ENCODE measurements at regions not wholly inside any gene's neighbourhood (a gene's known extent, or its start where the extent isn't known, plus 50 kb on each side); places are given as distances from the start of the nearest gene placed in this dataset.
"Not testable (repeated sequence)": the region's sequence is repeated elsewhere in the genome, so short reads cannot be mapped to it uniquely, and the experiment has no call there.

GRCh38 chr5:9737265-9737664, 107.1 kb upstream of the TAS2R1 start:
- 81 to 82% methylated on average over 4 of the region's 4 CpGs for WGBS, 2 donors

DNA sequence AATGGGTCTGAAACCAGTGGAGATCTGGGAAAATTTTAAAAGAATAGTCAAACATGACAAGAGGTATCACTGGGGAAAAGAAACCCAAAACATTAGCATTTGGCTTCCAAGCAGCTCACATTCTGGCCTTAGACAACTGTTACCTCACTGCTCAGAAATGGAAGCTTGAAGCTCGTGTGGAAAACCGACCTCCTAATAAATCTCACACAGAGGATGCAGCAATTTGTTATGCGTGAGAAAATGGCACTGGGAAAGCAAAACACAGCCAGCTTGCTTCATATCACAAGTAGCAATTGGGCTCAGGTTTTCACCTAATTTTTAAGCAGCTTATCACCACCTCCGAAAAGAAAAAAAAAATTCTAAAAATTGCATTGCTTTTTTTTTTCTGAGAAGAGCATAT, 103.3 kb upstream of the TAS2R1 start:
- 70 to 74% methylated on average over 4 of the region's 4 CpGs for WGBS, 2 donors
- Histone ChIP-seq H3K9me3 (ENCODE audit: control insufficient read depth in 2 of 2, insufficient read depth in 1 of 2, low read depth in 1 of 2, low read length in 1 of 2) (no peaks in the 10 kb centered on the region), H3K27ac (ENCODE audit: low read depth in 2 of 2, low read length in 1 of 2) (no peak overlapping the region), H3K36me3 (ENCODE audit: control insufficient read depth in 2 of 2, insufficient read depth in 2 of 2, low read length in 1 of 2) (no peaks in the 10 kb centered on the region), H3K27me3 (ENCODE audit: control insufficient read depth in 1 of 2, insufficient read depth in 2 of 2, low read length in 2 of 2) (no peaks in the 10 kb centered on the region), H3K4me3 (ENCODE audit: low read depth in 1 of 2, low read length in 2 of 2) (no peak overlapping the region), H3K4me1 (ENCODE audit: control insufficient read depth in 2 of 2, insufficient read depth in 2 of 2, low read length in 1 of 2) (no peaks in the 10 kb centered on the region)

More at GRCh38 chr5:9737265-9737664, 107.1 kb upstream of the TAS2R1 start:
- Histone ChIP-seq H3K27me3 (ENCODE audit: control insufficient read depth in 1 of 2, insufficient read depth in 2 of 2, low read length in 2 of 2) (no peaks in the 10 kb centered on the region), H3K4me1 (ENCODE audit: control insufficient read depth in 2 of 2, insufficient read depth in 2 of 2, low read length in 1 of 2) (no peaks in the 10 kb centered on the region), H3K27ac (ENCODE audit: low read depth in 2 of 2, low read length in 1 of 2) (no peak overlapping the region), H3K36me3 (ENCODE audit: control insufficient read depth in 2 of 2, insufficient read depth in 2 of 2, low read length in 1 of 2) (no peaks in the 10 kb centered on the region), H3K4me3 (ENCODE audit: low read depth in 1 of 2, low read length in 2 of 2) (no peak overlapping the region), H3K9me3 (ENCODE audit: control insufficient read depth in 2 of 2, insufficient read depth in 1 of 2, low read depth in 1 of 2, low read length in 1 of 2) (no peaks in the 10 kb centered on the region)

- Histone ChIP-seq H3K27ac (ENCODE audit: low read depth in 2 of 2, low read length in 1 of 2) (no peak overlapping the region), H3K9me3 (ENCODE audit: control insufficient read depth in 2 of 2, insufficient read depth in 1 of 2, low read depth in 1 of 2, low read length in 1 of 2) (no peaks in the 10 kb centered on the region), H3K4me1 (ENCODE audit: control insufficient read depth in 2 of 2, insufficient read depth in 2 of 2, low read length in 1 of 2) (no peaks in the 10 kb centered on the region), H3K27me3 (ENCODE audit: control insufficient read depth in 1 of 2, insufficient read depth in 2 of 2, low read length in 2 of 2) (no peaks in the 10 kb centered on the region), H3K36me3 (ENCODE audit: control insufficient read depth in 2 of 2, insufficient read depth in 2 of 2, low read length in 1 of 2) (no peaks in the 10 kb centered on the region), H3K4me3 (ENCODE audit: low read depth in 1 of 2, low read length in 2 of 2) (no peak overlapping the region)
- WGBS, 2 donors, result 67 to 74% methylated on average over 11 of the region's 11 CpGs
Observed at GRCh38 chr5:9731159-9731558, 101.0 kb upstream of the TAS2R1 start.

DNA sequence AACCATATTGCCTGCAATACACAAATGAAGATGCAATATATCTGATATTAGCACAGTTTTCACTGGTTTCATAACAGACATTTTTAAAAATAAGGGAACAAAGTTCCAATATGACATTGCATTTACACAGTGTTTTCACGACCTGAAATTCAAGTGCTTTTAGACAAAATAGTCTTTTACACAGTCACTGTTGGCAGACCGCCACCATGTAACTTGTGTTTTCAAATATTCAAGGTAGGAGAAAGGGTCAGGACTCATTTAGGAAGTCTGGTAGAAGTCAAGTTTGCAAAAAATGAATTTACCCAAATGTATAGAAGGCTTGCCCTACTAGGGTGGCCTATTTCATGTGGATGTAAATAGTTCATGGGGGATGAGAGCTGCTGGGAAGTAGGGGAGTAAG, 98.1 kb upstream of the TAS2R1 start:
- Histone ChIP-seq H3K4me3 (ENCODE audit: low read depth in 1 of 2, low read length in 2 of 2) (no peak overlapping the region), H3K36me3 (ENCODE audit: control insufficient read depth in 2 of 2, insufficient read depth in 2 of 2, low read length in 1 of 2) (no peaks in the 10 kb centered on the region), H3K9me3 (ENCODE audit: control insufficient read depth in 2 of 2, insufficient read depth in 1 of 2, low read depth in 1 of 2, low read length in 1 of 2) (no peaks in the 10 kb centered on the region), H3K27me3 (ENCODE audit: control insufficient read depth in 1 of 2, insufficient read depth in 2 of 2, low read length in 2 of 2) (no peaks in the 10 kb centered on the region), H3K27ac (ENCODE audit: low read depth in 2 of 2, low read length in 1 of 2) (no peak overlapping the region), H3K4me1 (ENCODE audit: control insufficient read depth in 2 of 2, insufficient read depth in 2 of 2, low read length in 1 of 2) (no peaks in the 10 kb centered on the region)
- WGBS, 2 donors, result 62 to 69% methylated on average over 2 of the region's 2 CpGs

DNA sequence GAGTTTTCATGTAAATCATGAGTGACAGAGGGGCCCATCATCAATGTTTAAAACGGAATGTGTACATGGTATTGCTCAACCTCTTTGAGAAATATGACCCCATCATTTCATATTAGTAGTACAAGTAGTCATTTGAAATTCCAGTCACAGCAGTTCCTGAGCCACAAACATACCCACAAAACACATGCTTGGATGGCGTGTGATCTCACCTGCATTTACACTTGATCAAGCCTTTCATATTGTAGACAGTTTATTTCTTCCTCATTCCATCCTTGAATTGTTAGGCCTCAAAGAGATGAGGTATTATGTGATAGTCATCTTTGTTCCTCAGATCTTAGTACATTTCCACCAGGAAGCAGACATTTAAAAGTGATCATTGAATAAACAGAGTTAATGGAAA, 96.8 kb upstream of the TAS2R1 start:
- WGBS, 2 donors, result 83 to 86% methylated on average over 2 of the region's 2 CpGs
- no peaks in the 10 kb centered on the region for H3K9me3 ChIP-seq (ENCODE audit: control insufficient read depth in 2 of 2, insufficient read depth in 1 of 2, low read depth in 1 of 2, low read length in 1 of 2)
- H3K36me3 ChIP-seq (ENCODE audit: control insufficient read depth in 2 of 2, insufficient read depth in 2 of 2, low read length in 1 of 2), result no peaks in the 10 kb centered on the region
- H3K27me3 ChIP-seq (ENCODE audit: control insufficient read depth in 1 of 2, insufficient read depth in 2 of 2, low read length in 2 of 2), result no peaks in the 10 kb centered on the region
- H3K27ac ChIP-seq (ENCODE audit: low read depth in 2 of 2, low read length in 1 of 2), result no peak overlapping the region
- H3K4me1 ChIP-seq (ENCODE audit: control insufficient read depth in 2 of 2, insufficient read depth in 2 of 2, low read length in 1 of 2), result no peaks in the 10 kb centered on the region
- H3K4me3 ChIP-seq (ENCODE audit: low read depth in 1 of 2, low read length in 2 of 2), result no peak overlapping the region

- 96% methylated on average over 24 to 28 of the region's 28 CpGs for WGBS, 2 donors
- not testable (repeated sequence) for H3K4me1 ChIP-seq (ENCODE audit: control insufficient read depth in 2 of 2, insufficient read depth in 2 of 2, low read length in 1 of 2)
Observed at GRCh38 chr5:9725265-9725664, 95.1 kb upstream of the TAS2R1 start.

DNA sequence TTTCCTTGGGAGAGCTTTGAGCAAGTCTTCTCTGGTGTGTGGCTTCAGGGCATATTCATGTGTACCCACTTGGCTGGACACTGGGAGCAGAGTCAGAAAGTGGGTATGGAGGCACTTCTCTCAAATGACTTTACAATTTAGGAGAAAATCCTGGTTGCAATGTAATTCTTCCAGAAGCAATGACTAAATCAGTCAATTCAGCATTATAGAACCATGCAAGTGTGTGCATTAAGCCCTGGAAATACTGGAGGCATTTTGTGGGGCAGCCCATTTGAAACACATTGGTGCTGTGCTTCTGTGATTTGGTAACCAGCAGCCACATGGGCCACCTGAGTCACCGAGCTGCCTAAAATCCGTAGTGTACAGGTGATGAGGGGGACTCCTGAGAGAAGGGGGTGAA, 94.6 kb upstream of the TAS2R1 start:
- 88% methylated on average over 2 of the region's 2 CpGs for WGBS, 2 donors
- no peak overlapping the region for H3K4me3 ChIP-seq (ENCODE audit: low read depth in 1 of 2, low read length in 2 of 2)

More at GRCh38 chr5:9725265-9725664, 95.1 kb upstream of the TAS2R1 start:
- not testable (repeated sequence) for H3K27ac ChIP-seq (ENCODE audit: low read depth in 2 of 2, low read length in 1 of 2); H3K9me3 ChIP-seq (ENCODE audit: control insufficient read depth in 2 of 2, insufficient read depth in 1 of 2, low read depth in 1 of 2, low read length in 1 of 2); H3K36me3 ChIP-seq (ENCODE audit: control insufficient read depth in 2 of 2, insufficient read depth in 2 of 2, low read length in 1 of 2); H3K4me3 ChIP-seq (ENCODE audit: low read depth in 1 of 2, low read length in 2 of 2); H3K27me3 ChIP-seq (ENCODE audit: control insufficient read depth in 1 of 2, insufficient read depth in 2 of 2, low read length in 2 of 2)

DNA sequence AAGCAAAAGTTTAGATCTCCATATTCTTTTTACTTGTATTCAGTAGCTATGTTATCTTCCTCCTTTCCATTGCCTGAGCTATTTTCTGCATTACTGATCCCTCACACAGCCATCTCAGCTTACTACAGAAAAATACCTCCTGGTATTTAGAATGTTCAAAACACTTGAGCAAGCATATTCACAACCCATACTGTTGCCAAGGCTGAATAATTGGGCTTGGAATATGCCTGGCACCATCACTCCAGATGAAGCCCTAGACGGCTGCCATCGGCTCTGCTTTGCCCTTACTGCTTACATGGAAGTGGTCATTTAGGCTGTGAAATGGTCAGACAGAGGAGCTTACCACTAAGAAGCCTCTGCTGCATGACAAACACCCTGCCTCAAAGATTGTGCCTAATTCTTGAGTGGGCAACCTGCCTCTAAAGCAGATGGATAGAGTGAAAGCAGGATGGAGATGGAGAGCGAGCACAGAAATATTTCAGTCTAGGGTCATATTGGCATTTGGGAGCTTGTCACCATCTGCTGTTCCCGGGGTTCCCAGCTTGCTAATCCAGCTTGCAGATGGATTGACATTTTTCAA, 92.5 kb upstream of the TAS2R1 start:
- Histone ChIP-seq H3K27ac (ENCODE audit: low read depth in 2 of 2, low read length in 1 of 2) (no peak overlapping the region), H3K4me3 (ENCODE audit: low read depth in 1 of 2, low read length in 2 of 2) (no peak overlapping the region), H3K9me3 (ENCODE audit: control insufficient read depth in 2 of 2, insufficient read depth in 1 of 2, low read depth in 1 of 2, low read length in 1 of 2) (no peaks in the 10 kb centered on the region), H3K36me3 (ENCODE audit: control insufficient read depth in 2 of 2, insufficient read depth in 2 of 2, low read length in 1 of 2) (no peaks in the 10 kb centered on the region), H3K27me3 (ENCODE audit: control insufficient read depth in 1 of 2, insufficient read depth in 2 of 2, low read length in 2 of 2) (no peaks in the 10 kb centered on the region), H3K4me1 (ENCODE audit: control insufficient read depth in 2 of 2, insufficient read depth in 2 of 2, low read length in 1 of 2) (no peaks in the 10 kb centered on the region)
- WGBS, 2 donors, result 92 to 93% methylated on average over 4 of the region's 4 CpGs

More for the DNA sequence above, 94.6 kb upstream of the TAS2R1 start:
- Histone ChIP-seq H3K27ac (ENCODE audit: low read depth in 2 of 2, low read length in 1 of 2) (no peak overlapping the region), H3K36me3 (ENCODE audit: control insufficient read depth in 2 of 2, insufficient read depth in 2 of 2, low read length in 1 of 2) (no peaks in the 10 kb centered on the region), H3K4me1 (ENCODE audit: control insufficient read depth in 2 of 2, insufficient read depth in 2 of 2, low read length in 1 of 2) (no peaks in the 10 kb centered on the region), H3K27me3 (ENCODE audit: control insufficient read depth in 1 of 2, insufficient read depth in 2 of 2, low read length in 2 of 2) (no peaks in the 10 kb centered on the region), H3K9me3 (ENCODE audit: control insufficient read depth in 2 of 2, insufficient read depth in 1 of 2, low read depth in 1 of 2, low read length in 1 of 2) (no peaks in the 10 kb centered on the region)

DNA sequence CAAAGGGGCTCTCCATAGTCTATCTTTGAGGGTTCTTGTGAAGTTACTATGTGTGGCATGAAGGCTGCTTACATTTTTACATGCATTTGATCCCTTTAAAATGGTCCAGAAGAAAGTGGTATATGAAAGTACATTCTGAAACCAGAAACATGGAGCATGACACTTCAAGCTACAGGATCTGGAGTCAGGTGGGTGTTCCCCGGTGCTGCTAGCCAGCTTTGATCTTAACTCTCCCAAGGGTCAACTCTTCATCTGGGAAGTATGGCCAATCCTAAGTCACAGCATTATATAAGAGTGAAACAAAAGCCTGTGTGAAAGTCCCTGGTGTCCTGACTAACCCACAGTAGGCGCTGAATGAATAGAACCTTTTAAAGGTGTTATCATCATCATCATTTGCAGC, 91.0 kb upstream of the TAS2R1 start:
- H3K4me1 ChIP-seq (ENCODE audit: control insufficient read depth in 2 of 2, insufficient read depth in 2 of 2, low read length in 1 of 2), result no peaks in the 10 kb centered on the region
- H3K4me3 ChIP-seq (ENCODE audit: low read depth in 1 of 2, low read length in 2 of 2), result no peak overlapping the region
- 61 to 81% methylated on average over 2 of the region's 2 CpGs for WGBS, 2 donors
- no peaks in the 10 kb centered on the region for H3K9me3 ChIP-seq (ENCODE audit: control insufficient read depth in 2 of 2, insufficient read depth in 1 of 2, low read depth in 1 of 2, low read length in 1 of 2)
- H3K36me3 ChIP-seq (ENCODE audit: control insufficient read depth in 2 of 2, insufficient read depth in 2 of 2, low read length in 1 of 2), result no peaks in the 10 kb centered on the region
- no peak overlapping the region for H3K27ac ChIP-seq (ENCODE audit: low read depth in 2 of 2, low read length in 1 of 2)
- H3K27me3 ChIP-seq (ENCODE audit: control insufficient read depth in 1 of 2, insufficient read depth in 2 of 2, low read length in 2 of 2), result no peaks in the 10 kb centered on the region

GRCh38 chr5:9720361-9720760, 90.2 kb upstream of the TAS2R1 start:
- Histone ChIP-seq H3K27me3 (ENCODE audit: control insufficient read depth in 1 of 2, insufficient read depth in 2 of 2, low read length in 2 of 2) (no peaks in the 10 kb centered on the region), H3K4me1 (ENCODE audit: control insufficient read depth in 2 of 2, insufficient read depth in 2 of 2, low read length in 1 of 2) (no peaks in the 10 kb centered on the region), H3K36me3 (ENCODE audit: control insufficient read depth in 2 of 2, insufficient read depth in 2 of 2, low read length in 1 of 2) (no peaks in the 10 kb centered on the region), H3K4me3 (ENCODE audit: low read depth in 1 of 2, low read length in 2 of 2) (no peak overlapping the region), H3K9me3 (ENCODE audit: control insufficient read depth in 2 of 2, insufficient read depth in 1 of 2, low read depth in 1 of 2, low read length in 1 of 2) (peaks cover 0 to 2% of the 10 kb centered on the region in 2 donors), H3K27ac (ENCODE audit: low read depth in 2 of 2, low read length in 1 of 2) (no peak overlapping the region)
- 67 to 68% methylated on average over 5 of the region's 5 CpGs for WGBS, 2 donors

Measured in esophagus (tissue), 2 donors.